DMS153 treated with DMSO at 0.1 percent for 48 hours (cell line): ENCODE measurements at regions not wholly inside any gene's neighbourhood (a gene's known extent, or its start where the extent isn't known, plus 50 kb on each side); places are given as distances from the start of the nearest gene placed in this dataset.

ENCODE experiments used
- DNase-seq: peaks from one replicate; lab custom pipeline; 2025; ENCODE audit not compliant: unreplicated experiment; lab: John Stamatoyannopoulos, UW

DNA sequence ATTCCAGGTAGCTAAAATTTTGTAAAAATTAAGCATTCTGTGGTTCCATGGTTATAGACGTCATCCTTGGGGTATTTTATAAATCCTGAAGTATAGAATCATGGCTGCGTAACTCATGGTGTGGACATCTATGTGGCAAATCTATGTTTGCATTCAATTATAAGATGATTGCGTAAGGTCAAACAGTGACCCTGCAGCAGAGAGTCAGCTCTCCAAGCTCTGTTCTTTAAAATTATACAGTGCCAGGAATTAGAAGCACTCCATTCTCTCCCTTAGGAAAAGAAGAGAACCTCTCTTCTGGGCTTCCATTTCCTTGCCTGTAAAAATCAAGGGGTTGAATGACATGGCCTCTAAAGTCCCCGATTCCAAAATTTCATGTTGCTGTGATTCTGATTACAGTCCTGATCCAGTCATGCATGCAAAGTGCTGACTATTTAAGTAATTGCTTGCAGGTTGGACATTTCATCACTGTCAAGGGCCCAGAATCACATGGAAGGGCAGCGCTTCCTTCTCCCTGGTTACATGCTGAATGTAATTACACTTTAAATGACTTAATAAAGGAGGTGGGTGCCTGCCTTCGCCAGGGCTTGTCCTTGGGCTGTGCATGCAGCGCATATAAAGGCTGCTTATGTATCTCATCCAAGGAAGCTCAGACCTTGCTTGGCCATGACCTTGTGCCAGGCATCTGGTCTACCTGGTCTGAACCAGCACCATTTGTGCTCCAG, 550.7 kb downstream of the TYW1 start:
- no peak for DNase-seq

- DNase-seq: no peak
Measured at GRCh38 chr7:67549126-67549525, 552.5 kb downstream of the TYW1 start.

DNA sequence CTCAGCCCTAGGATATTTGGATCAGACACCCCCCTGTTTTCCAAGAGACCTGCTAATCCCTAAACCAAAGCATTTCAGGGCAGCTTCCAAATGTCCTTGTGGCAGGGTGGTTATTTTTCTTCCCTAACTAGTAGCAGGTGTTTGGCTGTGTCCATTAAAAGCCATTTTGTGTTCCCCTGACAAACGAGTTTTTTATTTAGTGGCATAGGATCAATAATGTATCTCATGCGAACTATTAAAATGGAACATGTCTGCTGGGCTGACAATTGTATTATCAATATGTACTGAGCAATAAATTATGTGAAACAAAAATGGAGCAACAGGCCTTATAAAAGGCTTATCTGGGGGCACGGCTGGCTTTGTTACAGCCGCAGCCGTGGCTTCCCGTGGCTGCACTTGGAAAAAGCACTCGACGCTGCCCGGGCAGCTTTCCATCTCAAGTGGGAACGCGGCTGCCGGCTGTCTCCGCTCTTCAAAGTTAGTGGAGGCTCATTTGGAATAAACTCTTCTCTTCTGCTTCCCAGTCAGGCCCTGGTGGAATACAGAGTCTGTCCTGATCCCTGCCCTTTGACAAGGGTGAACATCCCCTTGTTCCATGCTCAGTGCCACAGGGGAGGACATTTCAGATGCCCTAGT, 554.3 kb downstream of the TYW1 start:
- DNase-seq: peak; percentile 73

GRCh38 chr7:67552738-67553137, 556.1 kb downstream of the TYW1 start:
- DNase-seq: no peak

- DNase-seq: no peak
Measured at GRCh38 chr7:67553378-67553777, 556.7 kb downstream of the TYW1 start.

- no peak for DNase-seq
Measured at GRCh38 chr7:67554986-67555385, 558.4 kb downstream of the TYW1 start.

DNA sequence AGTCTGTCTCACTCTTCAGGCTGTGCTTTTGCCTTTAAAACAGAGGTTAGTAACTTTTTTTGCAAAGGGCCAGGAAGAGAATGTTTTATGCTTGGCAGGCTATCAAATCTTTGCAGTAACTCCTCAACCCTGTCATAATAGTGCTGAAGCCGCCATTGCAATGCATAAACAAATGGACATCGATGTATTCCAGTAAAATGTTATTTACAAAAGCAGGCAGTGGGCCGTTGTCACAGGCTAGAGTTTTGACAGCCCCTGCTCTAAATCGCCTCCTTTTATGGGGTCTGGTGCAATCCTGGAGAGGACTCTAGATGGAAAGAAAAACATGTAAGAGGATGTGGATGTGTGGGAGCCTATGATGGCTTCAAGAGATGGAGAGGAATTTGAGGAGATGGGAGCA, 568.3 kb downstream of the TYW1 start:
- no peak for DNase-seq

DNA sequence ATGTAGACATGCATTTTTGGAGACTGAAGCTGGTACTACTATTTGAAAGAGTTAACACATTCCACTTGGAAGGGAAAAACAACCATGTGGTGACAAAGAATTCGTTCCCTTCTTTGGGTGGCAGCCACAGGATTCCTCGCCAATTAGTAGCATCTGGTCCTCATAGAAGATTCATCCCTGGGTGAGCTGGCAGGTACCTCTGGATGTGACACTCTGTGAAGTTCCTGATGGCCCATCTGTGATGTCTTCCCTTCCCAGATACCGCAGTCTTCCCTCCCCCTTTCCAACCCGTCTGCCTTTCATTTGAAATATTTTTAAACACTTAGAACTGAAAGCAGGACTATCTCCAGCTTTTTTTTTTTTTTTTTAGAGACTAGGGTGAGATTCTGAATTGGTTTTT, 569.5 kb downstream of the TYW1 start:
- DNase-seq: no peak

DNA sequence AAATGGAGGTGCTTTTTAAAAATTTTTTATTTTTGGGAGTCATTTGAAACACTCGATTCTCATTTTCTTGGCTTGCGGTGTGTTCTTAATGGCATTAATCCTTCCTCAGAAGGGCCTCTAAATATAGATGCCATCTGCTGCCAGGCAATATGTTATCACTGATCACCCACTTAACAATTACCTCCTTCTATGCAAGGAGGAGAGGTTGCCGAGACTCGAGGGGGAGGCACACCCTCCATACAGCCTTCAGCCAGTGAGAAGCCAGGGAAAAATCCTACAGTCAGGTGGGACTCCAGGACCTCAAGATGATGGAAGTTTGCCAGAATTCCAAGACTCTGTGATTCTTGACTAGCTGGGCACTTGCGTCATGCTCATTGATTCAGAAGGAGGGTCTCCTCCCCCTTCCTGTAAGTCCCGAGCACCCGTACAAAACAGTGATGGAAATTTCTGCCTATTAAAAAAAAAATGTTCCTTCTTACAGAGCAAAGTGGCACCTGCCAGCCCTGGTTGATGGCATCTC, 574.5 kb downstream of the TYW1 start:
- DNase-seq: no peak

DNA sequence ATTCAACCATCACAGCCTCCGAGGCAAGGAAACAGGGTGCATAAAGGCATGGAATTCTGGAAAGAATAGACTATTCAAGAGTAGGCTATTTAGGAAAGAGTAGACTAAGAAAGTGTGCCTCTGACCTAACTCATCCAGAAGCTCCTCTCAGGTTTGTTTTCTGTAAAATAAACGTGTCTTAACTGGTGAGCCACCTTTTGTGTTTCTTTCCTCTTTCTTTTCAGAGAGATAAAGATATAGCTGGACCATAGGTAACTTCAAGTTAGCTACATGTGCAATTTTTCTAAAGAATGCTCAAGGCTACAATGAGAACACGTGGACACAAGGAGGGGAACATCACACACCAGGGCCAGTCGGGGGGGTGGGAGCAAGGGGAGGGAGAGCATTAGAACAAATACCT, 577.0 kb downstream of the TYW1 start:
- DNase-seq: no peak

GRCh38 chr7:67588631-67589030, 592.0 kb downstream of the TYW1 start:
- DNase-seq: no peak

DNA sequence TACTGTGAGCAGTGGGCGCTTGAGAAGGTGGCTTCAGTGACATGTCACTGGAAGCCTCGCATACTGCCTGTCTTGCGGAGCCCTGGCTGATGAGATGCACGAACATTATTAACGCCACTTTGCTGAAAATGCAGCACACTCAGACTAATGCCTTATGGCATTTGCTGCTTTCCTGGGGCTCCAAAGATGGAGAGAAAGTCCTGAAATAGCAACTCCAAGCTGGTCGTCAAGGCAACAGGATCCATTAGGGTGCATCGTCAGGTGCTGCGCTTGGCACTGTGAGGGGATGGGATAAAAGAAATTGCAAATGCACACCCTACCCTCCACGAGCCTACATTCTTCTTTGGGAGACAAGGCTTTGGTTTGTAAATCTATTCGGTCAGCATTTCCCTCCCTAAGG, 592.5 kb downstream of the TYW1 start:
- no peak for DNase-seq

- no peak for DNase-seq
Measured at GRCh38 chr7:67590649-67591048, 594.0 kb downstream of the TYW1 start.

DNA sequence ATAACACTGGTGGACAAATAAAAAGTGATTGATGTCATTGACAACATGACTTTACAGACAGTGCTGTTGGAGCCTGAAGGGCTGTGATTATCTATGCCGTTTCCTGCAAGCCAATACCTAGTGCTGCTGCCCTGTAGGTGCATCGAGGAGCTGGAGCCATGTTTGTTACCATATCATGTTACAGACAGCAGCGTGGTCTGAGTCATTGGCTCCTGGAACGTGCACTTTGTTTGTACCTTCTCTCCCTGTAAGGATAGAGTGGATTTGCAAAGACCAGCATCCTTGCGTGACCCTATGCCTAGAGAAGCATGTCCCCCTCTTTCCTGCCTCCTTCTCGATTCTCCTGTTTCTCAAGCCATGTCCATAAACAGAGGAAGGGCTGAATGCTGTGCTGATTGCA, 597.2 kb downstream of the TYW1 start:
- DNase-seq: peak; percentile 91

GRCh38 chr7:67595431-67596180, 599.0 kb downstream of the TYW1 start:
- DNase-seq: no peak

DNA sequence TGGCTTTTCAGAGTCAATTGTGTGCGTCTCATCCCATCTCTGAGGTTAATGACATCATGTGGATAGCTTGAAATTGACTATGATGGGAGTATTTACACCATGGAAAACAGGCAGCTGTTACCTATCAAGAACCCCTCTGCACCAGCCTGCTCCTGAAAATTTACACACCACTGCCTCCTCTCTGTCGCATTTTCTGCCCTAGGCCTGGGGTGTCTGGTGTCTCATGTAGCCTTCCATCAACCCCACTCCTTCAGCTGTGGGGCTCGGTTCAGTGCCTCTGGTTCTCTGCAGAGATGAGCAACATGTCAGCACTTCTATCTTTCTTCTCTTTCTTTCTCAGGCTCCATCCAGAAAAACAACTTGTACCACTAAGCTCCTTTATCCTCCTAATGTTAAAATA, 600.5 kb downstream of the TYW1 start:
- no peak for DNase-seq

DNA sequence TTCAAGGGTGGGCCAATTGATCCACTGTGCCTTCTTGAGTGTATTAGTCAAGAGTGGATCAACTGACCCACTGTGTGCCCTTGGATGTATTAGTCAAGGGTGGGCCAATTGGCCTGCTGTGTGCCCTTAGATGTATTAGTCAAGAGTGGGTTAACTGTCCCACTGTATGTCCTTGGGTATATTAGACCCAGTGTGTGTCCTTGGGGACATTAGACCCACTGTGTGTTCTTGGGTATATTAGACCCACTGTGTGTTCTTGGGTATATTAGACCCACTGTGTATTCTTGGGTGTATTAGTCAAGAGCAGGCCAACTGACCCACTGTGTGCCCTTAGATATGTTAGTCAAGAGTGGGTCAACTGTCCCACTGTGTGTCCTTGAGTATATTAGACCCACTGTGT, 601.8 kb downstream of the TYW1 start:
- DNase-seq: no peak

DNA sequence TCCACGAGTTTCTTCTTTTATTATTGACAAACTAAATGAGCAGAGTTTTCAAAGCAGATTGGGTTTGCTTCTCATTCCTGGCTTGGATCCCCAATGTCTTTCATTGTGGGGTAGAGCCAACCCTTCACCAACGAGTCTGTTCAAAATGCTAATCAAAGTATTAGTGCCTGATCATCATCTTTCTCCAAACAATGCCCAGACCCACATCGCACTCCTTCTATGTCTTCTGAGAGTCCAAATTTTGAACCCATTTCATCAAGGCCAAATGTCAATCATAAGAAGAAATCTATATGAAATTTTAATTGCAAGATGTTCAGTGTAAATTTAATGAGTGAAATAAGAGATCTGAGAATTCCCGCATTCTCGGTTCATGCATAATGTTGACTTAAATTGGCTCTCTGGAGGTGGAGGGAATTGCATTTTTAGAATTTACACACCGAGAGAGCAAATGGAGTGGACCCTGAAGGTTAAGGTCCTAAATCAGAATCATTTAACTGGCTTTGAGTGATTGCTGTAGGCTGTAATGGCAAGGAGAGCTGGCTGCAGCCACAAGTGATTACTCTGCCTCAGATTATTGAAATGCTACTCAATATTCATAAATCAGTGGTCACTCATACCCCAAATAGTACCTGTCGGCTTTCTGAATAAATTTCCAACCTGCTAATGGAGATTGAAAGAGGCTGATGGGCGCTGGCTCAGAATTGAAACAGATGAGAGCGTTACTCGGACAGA, 602.9 kb downstream of the TYW1 start:
- DNase-seq: no peak

DNA sequence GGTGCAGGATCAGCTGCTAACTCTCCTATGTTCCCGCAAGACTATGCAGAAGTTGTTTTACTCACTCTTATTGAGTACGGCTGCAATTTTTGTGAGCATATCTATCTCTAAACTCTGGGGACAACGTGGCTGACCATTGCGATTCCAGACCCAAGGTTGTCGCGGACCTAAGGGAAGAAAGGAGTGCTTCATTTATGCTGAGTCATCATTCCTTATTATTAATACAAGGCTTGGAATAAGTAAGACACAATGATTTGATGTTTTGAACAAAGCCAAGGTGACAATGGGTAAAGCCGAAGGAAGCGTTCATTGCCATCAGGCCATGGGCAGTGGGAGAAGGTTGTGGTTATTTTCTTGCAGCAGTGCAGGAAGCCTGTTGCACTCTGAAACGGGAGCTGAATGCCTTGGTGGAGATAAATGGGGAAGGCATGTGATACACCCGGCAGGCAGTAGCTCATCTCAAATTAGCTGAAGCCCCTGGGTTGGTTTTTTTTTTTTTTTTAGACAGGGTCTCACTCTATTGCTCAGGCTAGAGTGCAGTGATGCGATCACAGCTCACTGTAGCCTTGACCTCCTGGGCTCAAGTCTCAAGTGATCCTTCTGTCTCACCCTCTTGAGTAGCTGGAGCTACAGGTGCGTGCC, 605.7 kb downstream of the TYW1 start:
- DNase-seq: no peak

GRCh38 chr7:67604461-67605386, 608.1 kb downstream of the TYW1 start:
- DNase-seq: no peak
